ENCODE measurements at regions not wholly inside any gene's neighbourhood (a gene's known extent, or its start where the extent isn't known, plus 50 kb on each side); places are given as distances from the start of the nearest gene placed in this dataset.

- DNase-seq = no peak
- H3K27me3 ChIP-seq = no peaks in the 10 kb centered on the region
- no peaks in the 10 kb centered on the region for H3K9me3 ChIP-seq
- no peaks in the 10 kb centered on the region for H3K36me3 ChIP-seq
- 43% methylated on average over 4 of the region's 4 CpGs for WGBS (ENCODE audit: insufficient coverage, low coverage, low lambda C conversion rate, missing lambda C conversion rate)
- H3K4me3 ChIP-seq = no peak overlapping the region
- ATAC-seq = no peak
- H3K4me1 ChIP-seq = peaks cover 0 to 5% (median 0%) of the 10 kb centered on the region in 4 donors
- intact Hi-C loops (cut with DNase I) = no loop called here
- H3K27ac ChIP-seq = no peak overlapping the region
- no peak for TF ChIP-seq POLR2A (IDR thresholded peaks at IDR 0.05)
Measured at GRCh38 chr1:34408011-34408410, 231.3 kb downstream of the C1orf94 start.

GRCh38 chr1:34409689-34410229, 233.1 kb downstream of the C1orf94 start:
- H3K4me1 ChIP-seq = peaks cover 0 to 5% (median 0%) of the 10 kb centered on the region in 4 donors

GRCh38 chr1:34412598-34413370, 236.1 kb downstream of the C1orf94 start:
- no peak overlapping the region for H3K27ac ChIP-seq
- H3K4me3 ChIP-seq = no peak overlapping the region
- intact Hi-C loops (cut with DNase I) = no loop called here
- DNase-seq = no peak
- TF ChIP-seq CTCF (IDR thresholded peaks at IDR 0.05) (no peak), POLR2A (IDR thresholded peaks at IDR 0.05) (no peak)
- ATAC-seq = no peak
- H3K36me3 ChIP-seq = no peaks in the 10 kb centered on the region
- H3K9me3 ChIP-seq = no peaks in the 10 kb centered on the region
- H3K4me1 ChIP-seq = no peaks in the 10 kb centered on the region
- WGBS (ENCODE audit: insufficient coverage, low coverage, low lambda C conversion rate, missing lambda C conversion rate) = 51% methylated on average over 10 of the region's 12 CpGs
- H3K27me3 ChIP-seq = no peaks in the 10 kb centered on the region

More at GRCh38 chr1:34409689-34410229, 233.1 kb downstream of the C1orf94 start:
- Histone ChIP-seq H3K4me3 (no peak overlapping the region), H3K9me3 (no peaks in the 10 kb centered on the region), H3K27me3 (no peaks in the 10 kb centered on the region), H3K36me3 (no peaks in the 10 kb centered on the region), H3K27ac (no peak overlapping the region)
- intact Hi-C loops (cut with DNase I) = no loop called here
- DNase-seq (no peak), ATAC-seq (no peak)
- TF ChIP-seq POLR2A (IDR thresholded peaks at IDR 0.05) (no peak), CTCF (IDR thresholded peaks at IDR 0.05) (no peak)
- 75% methylated on average over 4 of the region's 6 CpGs for WGBS (ENCODE audit: insufficient coverage, low coverage, low lambda C conversion rate, missing lambda C conversion rate)

GRCh38 chr1:34415140-34415539, 238.4 kb downstream of the C1orf94 start:
- Histone ChIP-seq H3K27ac (no peak overlapping the region), H3K4me3 (no peak overlapping the region), H3K36me3 (no peaks in the 10 kb centered on the region), H3K9me3 (no peaks in the 10 kb centered on the region), H3K27me3 (no peaks in the 10 kb centered on the region), H3K4me1 (no peaks in the 10 kb centered on the region)
- no peak for TF ChIP-seq POLR2A (IDR thresholded peaks at IDR 0.05)
- TF ChIP-seq CTCF (IDR thresholded peaks at IDR 0.05) = no peak
- no peak for ATAC-seq
- WGBS (ENCODE audit: insufficient coverage, low coverage, low lambda C conversion rate, missing lambda C conversion rate) = 59% methylated on average over 2 of the region's 6 CpGs
- intact Hi-C loops (cut with DNase I) = no loop called here
- DNase-seq = no peak

- no peaks in the 10 kb centered on the region for H3K27me3 ChIP-seq
- 58% methylated on average over 3 of the region's 3 CpGs for whole genome bisulfite sequencing (ENCODE audit: insufficient coverage, low coverage, low lambda C conversion rate, missing lambda C conversion rate)
- no peak overlapping the region for H3K27ac ChIP-seq
- ATAC-seq (no peak), DNase-seq (no peak)
- H3K9me3 ChIP-seq = no peaks in the 10 kb centered on the region
- no peaks in the 10 kb centered on the region for H3K36me3 ChIP-seq
- TF ChIP-seq POLR2A (IDR thresholded peaks at IDR 0.05) (no peak), CTCF (IDR thresholded peaks at IDR 0.05) (no peak)
- intact Hi-C loops (cut with DNase I) = no loop called here
- H3K4me3 ChIP-seq = no peak overlapping the region
- H3K4me1 ChIP-seq = no peaks in the 10 kb centered on the region
Measured at GRCh38 chr1:34418166-34418565, 241.5 kb downstream of the C1orf94 start.

Data from right lobe of liver (tissue), 6 donors.